GM19025 (cell line): ENCODE measurements at regions not wholly inside any gene's neighbourhood (a gene's known extent, or its start where the extent isn't known, plus 50 kb on each side); places are given as distances from the start of the nearest gene placed in this dataset.

Experiments
- ATAC-seq: cut with Tn5 transposase; IDR thresholded peaks from one replicate; pipeline ENCODE4 v1.9.1; 2021; ENCODE audit warnings: mild to moderate bottlenecking, low read depth, moderate library complexity; ENCODE audit not compliant: unreplicated experiment

GRCh38 chr2:157935378-157935906 lies 59.3 kb upstream of the ACVR1 start:
- ATAC-seq: no peak

- no peak for ATAC-seq
Observed at GRCh38 chr2:157934684-157935377, 58.7 kb upstream of the ACVR1 start.

- no peak for ATAC-seq
Observed at GRCh38 chr2:157933160-157933920, 57.2 kb upstream of the ACVR1 start.

- no peak for ATAC-seq
Observed at GRCh38 chr2:157932480-157933159, 56.5 kb upstream of the ACVR1 start.

- no peak for ATAC-seq
Observed at GRCh38 chr2:157931542-157931941, 55.4 kb upstream of the ACVR1 start.

GRCh38 chr2:157930728-157931127 lies 54.6 kb upstream of the ACVR1 start:
- no peak for ATAC-seq

GRCh38 chr2:157929871-157930667 lies 53.9 kb upstream of the ACVR1 start:
- no peak for ATAC-seq

GRCh38 chr2:157928372-157928771 lies 52.2 kb upstream of the ACVR1 start:
- ATAC-seq: no peak

GRCh38 chr2:157927155-157927554 lies 51.0 kb upstream of the ACVR1 start:
- ATAC-seq: no peak
